Glutamatergic neuron (in vitro differentiated cells): ENCODE measurements at regions not wholly inside any gene's neighbourhood (a gene's known extent, or its start where the extent isn't known, plus 50 kb on each side); places are given as distances from the start of the nearest gene placed in this dataset.

Experiments
- DNase-seq: peaks from one replicate; pipeline ENCODE4 v3.0.0; 2022
- H3K27ac Mint-ChIP-seq: one replicate; pipeline ENCODE4 v1.8.0; 2020; ENCODE audit warnings: mild to moderate bottlenecking, mixed read lengths, inconsistent platforms; ENCODE audit not compliant: unreplicated experiment
- H3K27me3 Mint-ChIP-seq: one replicate; pipeline ENCODE4 v1.8.0; 2020; ENCODE audit warnings: mild to moderate bottlenecking, moderate library complexity, mixed read lengths, inconsistent platforms; ENCODE audit not compliant: unreplicated experiment
- H3K36me3 Mint-ChIP-seq: one replicate; pipeline ENCODE4 v1.8.0; 2020; ENCODE audit warnings: mild to moderate bottlenecking, mixed read lengths, inconsistent platforms; ENCODE audit not compliant: unreplicated experiment
- H3K4me1 Mint-ChIP-seq: one replicate; pipeline ENCODE4 v1.8.0; 2020; ENCODE audit warnings: mild to moderate bottlenecking, low read depth, mixed read lengths, inconsistent platforms; ENCODE audit not compliant: unreplicated experiment
- H3K4me3 Mint-ChIP-seq: one replicate; pipeline ENCODE4 v1.8.0; 2020; ENCODE audit warnings: mild to moderate bottlenecking, mixed read lengths, inconsistent platforms; ENCODE audit not compliant: unreplicated experiment
- H3K9me3 Mint-ChIP-seq: one replicate; pipeline ENCODE4 v1.8.0; 2020; ENCODE audit warnings: mild to moderate bottlenecking, moderate library complexity, mixed read lengths, inconsistent platforms; ENCODE audit not compliant: unreplicated experiment
- TF ChIP-seq, protein P1 (sequence below): fragments of 200-600 bp; sonication (generic); IDR thresholded peaks from one replicate; pipeline ENCODE4 v1.5.0; 2021; ENCODE audit not compliant: partially characterized antibody, unreplicated experiment

- H3K27me3 Mint-ChIP-seq, result no peaks in the 10 kb centered on the region
- H3K9me3 Mint-ChIP-seq, result no peaks in the 10 kb centered on the region
- H3K36me3 Mint-ChIP-seq, result no peaks in the 10 kb centered on the region
- H3K27ac Mint-ChIP-seq, result no peak overlapping the region
- TF ChIP-seq, protein P1, sequence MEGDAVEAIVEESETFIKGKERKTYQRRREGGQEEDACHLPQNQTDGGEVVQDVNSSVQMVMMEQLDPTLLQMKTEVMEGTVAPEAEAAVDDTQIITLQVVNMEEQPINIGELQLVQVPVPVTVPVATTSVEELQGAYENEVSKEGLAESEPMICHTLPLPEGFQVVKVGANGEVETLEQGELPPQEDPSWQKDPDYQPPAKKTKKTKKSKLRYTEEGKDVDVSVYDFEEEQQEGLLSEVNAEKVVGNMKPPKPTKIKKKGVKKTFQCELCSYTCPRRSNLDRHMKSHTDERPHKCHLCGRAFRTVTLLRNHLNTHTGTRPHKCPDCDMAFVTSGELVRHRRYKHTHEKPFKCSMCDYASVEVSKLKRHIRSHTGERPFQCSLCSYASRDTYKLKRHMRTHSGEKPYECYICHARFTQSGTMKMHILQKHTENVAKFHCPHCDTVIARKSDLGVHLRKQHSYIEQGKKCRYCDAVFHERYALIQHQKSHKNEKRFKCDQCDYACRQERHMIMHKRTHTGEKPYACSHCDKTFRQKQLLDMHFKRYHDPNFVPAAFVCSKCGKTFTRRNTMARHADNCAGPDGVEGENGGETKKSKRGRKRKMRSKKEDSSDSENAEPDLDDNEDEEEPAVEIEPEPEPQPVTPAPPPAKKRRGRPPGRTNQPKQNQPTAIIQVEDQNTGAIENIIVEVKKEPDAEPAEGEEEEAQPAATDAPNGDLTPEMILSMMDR, result no peak
- no peaks in the 10 kb centered on the region for H3K4me1 Mint-ChIP-seq
- DNase-seq, result no peak
- no peak overlapping the region for H3K4me3 Mint-ChIP-seq
Observed at GRCh38 chr13:76474356-76474755, 411.8 kb downstream of the KCTD12 start.

GRCh38 chr13:76473552-76474134 is 412.6 kb downstream of the KCTD12 start:
- Mint-ChIP-seq H3K27me3 (no peaks in the 10 kb centered on the region), H3K27ac (no peak overlapping the region), H3K9me3 (no peaks in the 10 kb centered on the region), H3K4me3 (no peak overlapping the region), H3K36me3 (no peaks in the 10 kb centered on the region), H3K4me1 (no peaks in the 10 kb centered on the region)
- TF ChIP-seq, protein P1, result peak; percentile 95
- DNase-seq, result peak; percentile 79

DNA sequence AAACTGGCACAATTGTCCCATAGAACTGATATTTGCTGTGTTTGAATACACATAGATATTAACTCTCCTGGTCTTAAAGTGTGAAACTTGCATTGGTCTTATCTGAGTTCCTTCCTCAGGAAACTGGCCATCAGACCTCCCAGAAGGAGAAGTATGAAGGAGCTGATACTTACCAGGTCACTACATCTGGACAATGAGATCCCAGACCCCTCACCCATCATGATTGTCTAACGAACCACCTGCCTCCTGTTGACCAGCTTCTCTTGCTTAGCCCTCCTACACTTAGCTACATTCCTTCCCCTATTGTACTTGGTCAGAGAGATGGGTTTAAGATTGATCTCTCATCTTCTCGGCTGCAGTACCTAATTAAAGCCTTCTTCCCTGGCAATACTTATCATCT is 413.3 kb downstream of the KCTD12 start:
- H3K27me3 Mint-ChIP-seq, result no peaks in the 10 kb centered on the region
- no peak for DNase-seq
- H3K4me3 Mint-ChIP-seq, result no peak overlapping the region
- no peaks in the 10 kb centered on the region for H3K36me3 Mint-ChIP-seq
- H3K9me3 Mint-ChIP-seq, result no peaks in the 10 kb centered on the region
- H3K27ac Mint-ChIP-seq, result no peak overlapping the region
- TF ChIP-seq, protein P1, result no peak
- no peaks in the 10 kb centered on the region for H3K4me1 Mint-ChIP-seq

DNA sequence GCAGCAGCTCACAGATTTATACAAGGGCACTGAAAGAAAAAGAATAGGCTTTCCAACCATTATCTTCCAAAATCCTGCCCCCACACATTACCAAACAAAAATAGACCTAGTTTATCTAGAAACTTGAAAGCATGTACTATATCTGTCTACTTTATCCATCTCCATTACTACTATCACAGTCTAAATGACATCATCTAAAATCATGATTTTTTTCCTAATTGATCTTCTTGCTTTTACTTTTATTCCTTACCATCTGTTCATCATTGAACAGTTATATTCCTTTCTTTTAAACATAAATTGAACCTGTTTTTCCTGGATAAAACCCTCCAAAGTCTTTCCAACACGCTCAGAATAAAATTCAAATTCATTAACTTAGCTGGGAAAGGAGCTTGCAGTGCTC is 414.7 kb downstream of the KCTD12 start:
- Mint-ChIP-seq H3K9me3 (no peaks in the 10 kb centered on the region), H3K27me3 (no peaks in the 10 kb centered on the region), H3K4me1 (no peaks in the 10 kb centered on the region), H3K36me3 (no peaks in the 10 kb centered on the region), H3K4me3 (no peak overlapping the region), H3K27ac (peak overlapping the region; percentile 53)
- TF ChIP-seq, protein P1, result no peak
- DNase-seq, result no peak

GRCh38 chr13:76470991-76471390 is 415.2 kb downstream of the KCTD12 start:
- no peak overlapping the region for H3K27ac Mint-ChIP-seq
- H3K36me3 Mint-ChIP-seq, result no peaks in the 10 kb centered on the region
- no peak overlapping the region for H3K4me3 Mint-ChIP-seq
- H3K9me3 Mint-ChIP-seq, result no peaks in the 10 kb centered on the region
- TF ChIP-seq, protein P1, result no peak
- DNase-seq, result no peak
- no peaks in the 10 kb centered on the region for H3K4me1 Mint-ChIP-seq
- H3K27me3 Mint-ChIP-seq, result no peaks in the 10 kb centered on the region
